ENCODE measurements at regions not wholly inside any gene's neighbourhood (a gene's known extent, or its start where the extent isn't known, plus 50 kb on each side); places are given as distances from the start of the nearest gene placed in this dataset.

- no peaks in the 10 kb centered on the region for H3K4me1 ChIP-seq
- DNase-seq = no peak
- no peaks in the 10 kb centered on the region for H3K27me3 ChIP-seq
- no peak overlapping the region for H3K4me3 ChIP-seq
- no peak overlapping the region for H3K27ac ChIP-seq
- TF ChIP-seq, protein P1, sequence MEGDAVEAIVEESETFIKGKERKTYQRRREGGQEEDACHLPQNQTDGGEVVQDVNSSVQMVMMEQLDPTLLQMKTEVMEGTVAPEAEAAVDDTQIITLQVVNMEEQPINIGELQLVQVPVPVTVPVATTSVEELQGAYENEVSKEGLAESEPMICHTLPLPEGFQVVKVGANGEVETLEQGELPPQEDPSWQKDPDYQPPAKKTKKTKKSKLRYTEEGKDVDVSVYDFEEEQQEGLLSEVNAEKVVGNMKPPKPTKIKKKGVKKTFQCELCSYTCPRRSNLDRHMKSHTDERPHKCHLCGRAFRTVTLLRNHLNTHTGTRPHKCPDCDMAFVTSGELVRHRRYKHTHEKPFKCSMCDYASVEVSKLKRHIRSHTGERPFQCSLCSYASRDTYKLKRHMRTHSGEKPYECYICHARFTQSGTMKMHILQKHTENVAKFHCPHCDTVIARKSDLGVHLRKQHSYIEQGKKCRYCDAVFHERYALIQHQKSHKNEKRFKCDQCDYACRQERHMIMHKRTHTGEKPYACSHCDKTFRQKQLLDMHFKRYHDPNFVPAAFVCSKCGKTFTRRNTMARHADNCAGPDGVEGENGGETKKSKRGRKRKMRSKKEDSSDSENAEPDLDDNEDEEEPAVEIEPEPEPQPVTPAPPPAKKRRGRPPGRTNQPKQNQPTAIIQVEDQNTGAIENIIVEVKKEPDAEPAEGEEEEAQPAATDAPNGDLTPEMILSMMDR (IDR thresholded peaks at IDR 0.05) = no peak
- no peak for TF ChIP-seq EP300 (IDR thresholded peaks at IDR 0.05)
- no peak for TF ChIP-seq POLR2A (IDR thresholded peaks at IDR 0.05)
- TF ChIP-seq POLR2AphosphoS5 (IDR thresholded peaks at IDR 0.05) = no peak
- no peaks in the 10 kb centered on the region for H3K36me3 ChIP-seq
- ATAC-seq (ENCODE audit: low FRiP score in 2 of 2) = peak in 1 of 2 donors; percentile 90
- 79 to 82% methylated on average over 8 of the region's 8 CpGs for WGBS, 2 donors
- peaks cover 0 to 7% (median 3%) of the 10 kb centered on the region in 4 donors for H3K9me3 ChIP-seq
Measured at GRCh38 chr14:50023671-50024490, 92.5 kb downstream of the VCPKMT start.

GRCh38 chr14:50025073-50025472 lies 91.3 kb downstream of the VCPKMT start:
- no peak overlapping the region for H3K27ac ChIP-seq
- WGBS, 2 donors = 73 to 83% methylated on average over 3 of the region's 3 CpGs

GRCh38 chr14:50025776-50026175 lies 90.6 kb downstream of the VCPKMT start:
- 91 to 100% methylated on average over 2 of the region's 2 CpGs for WGBS, 2 donors
- DNase-seq = no peak
- H3K27ac ChIP-seq = no peak overlapping the region

More at GRCh38 chr14:50025073-50025472, 91.3 kb downstream of the VCPKMT start:
- Histone ChIP-seq H3K36me3 (no peaks in the 10 kb centered on the region), H3K4me1 (no peaks in the 10 kb centered on the region), H3K9me3 (peaks cover 0 to 5% (median 2%) of the 10 kb centered on the region in 4 donors), H3K27me3 (no peaks in the 10 kb centered on the region), H3K4me3 (no peak overlapping the region)
- ATAC-seq (ENCODE audit: low FRiP score in 2 of 2) (no peak), DNase-seq (no peak)
- TF ChIP-seq EP300 (IDR thresholded peaks at IDR 0.05) (no peak), POLR2AphosphoS5 (IDR thresholded peaks at IDR 0.05) (no peak), POLR2A (IDR thresholded peaks at IDR 0.05) (no peak)
- TF ChIP-seq, protein P1 (IDR thresholded peaks at IDR 0.05) = no peak

GRCh38 chr14:50026396-50026795 lies 90.0 kb downstream of the VCPKMT start:
- DNase-seq (no peak), ATAC-seq (ENCODE audit: low FRiP score in 2 of 2) (no peak)
- Histone ChIP-seq H3K4me3 (no peak overlapping the region), H3K9me3 (no peaks in the 10 kb centered on the region), H3K36me3 (no peaks in the 10 kb centered on the region), H3K27ac (no peak overlapping the region), H3K4me1 (no peaks in the 10 kb centered on the region), H3K27me3 (no peaks in the 10 kb centered on the region)
- no peak for TF ChIP-seq POLR2A (IDR thresholded peaks at IDR 0.05)
- TF ChIP-seq, protein P1 (IDR thresholded peaks at IDR 0.05) = no peak
- TF ChIP-seq EP300 (IDR thresholded peaks at IDR 0.05) = no peak
- no peak for TF ChIP-seq POLR2AphosphoS5 (IDR thresholded peaks at IDR 0.05)
- 93 to 94% methylated on average over 3 of the region's 3 CpGs for WGBS, 2 donors

More at GRCh38 chr14:50025776-50026175, 90.6 kb downstream of the VCPKMT start:
- ATAC-seq (ENCODE audit: low FRiP score in 2 of 2) = no peak
- no peaks in the 10 kb centered on the region for H3K4me1 ChIP-seq
- no peak for TF ChIP-seq EP300 (IDR thresholded peaks at IDR 0.05)
- TF ChIP-seq POLR2A (IDR thresholded peaks at IDR 0.05) = no peak
- no peak for TF ChIP-seq POLR2AphosphoS5 (IDR thresholded peaks at IDR 0.05)
- TF ChIP-seq, protein P1 (IDR thresholded peaks at IDR 0.05) = no peak
- H3K4me3 ChIP-seq = no peak overlapping the region
- H3K27me3 ChIP-seq = no peaks in the 10 kb centered on the region
- no peaks in the 10 kb centered on the region for H3K36me3 ChIP-seq
- no peaks in the 10 kb centered on the region for H3K9me3 ChIP-seq
